Activated naive CD4-positive, alpha-beta T cell treated with anti-CD3 and anti-CD28 coated beads for 36 hours (primary cell): ENCODE measurements at regions not wholly inside any gene's neighbourhood (a gene's known extent, or its start where the extent isn't known, plus 50 kb on each side); places are given as distances from the start of the nearest gene placed in this dataset.

ENCODE experiments used
- CTCF ChIA-PET: fragments of 350-600 bp; sonication (Branson Sonifier 250); formaldehyde crosslinking; loops from one replicate; lab custom pipeline; 2021; ENCODE audit warnings: antibody characterized with exemption; lab: Charles Lee
- DNase-seq: peaks from one replicate; pipeline ENCODE4 v3.0.0-alpha.2; 2020
- H3K27ac Mint-ChIP-seq: one replicate; pipeline ENCODE4 v1.8.0; 2021; ENCODE audit warnings: mild to moderate bottlenecking, mixed read lengths
- H3K27me3 Mint-ChIP-seq: one replicate; pipeline ENCODE4 v1.8.0; 2021; ENCODE audit warnings: low read depth, mixed read lengths
- H3K36me3 Mint-ChIP-seq: one replicate; pipeline ENCODE4 v1.8.0; 2021; ENCODE audit warnings: low read depth, mixed read lengths
- H3K4me1 Mint-ChIP-seq: one replicate; pipeline ENCODE4 v1.8.0; 2021; ENCODE audit warnings: low read depth, mixed read lengths
- H3K4me3 Mint-ChIP-seq: one replicate; pipeline ENCODE4 v1.8.0; 2021; ENCODE audit warnings: mild to moderate bottlenecking, moderate library complexity, mixed read lengths
- H3K9me3 Mint-ChIP-seq: one replicate; pipeline ENCODE4 v1.8.0; 2021; ENCODE audit warnings: mixed read lengths
- intact Hi-C: fragments of 100-400 bp; cut with micrococcal nuclease; formaldehyde crosslinking; loops from one replicate; pipeline ENCODE4 v1.15.1; 2023

GRCh38 chr9:13975611-13976290, 338.2 kb downstream of the NFIB start:
- Mint-ChIP-seq H3K4me3 (no peak overlapping the region), H3K36me3 (no peaks in the 10 kb centered on the region), H3K27ac (no peak overlapping the region), H3K4me1 (no peaks in the 10 kb centered on the region), H3K27me3 (no peaks in the 10 kb centered on the region), H3K9me3 (no peaks in the 10 kb centered on the region)
- CTCF ChIA-PET: no interaction called here
- no peak for DNase-seq
- intact Hi-C loops: no loop called here

GRCh38 chr9:13974891-13975290, 339.1 kb downstream of the NFIB start:
- Mint-ChIP-seq H3K9me3 (no peaks in the 10 kb centered on the region), H3K36me3 (no peaks in the 10 kb centered on the region), H3K27me3 (no peaks in the 10 kb centered on the region), H3K4me3 (no peak overlapping the region), H3K4me1 (no peaks in the 10 kb centered on the region), H3K27ac (no peak overlapping the region)
- CTCF ChIA-PET: no interaction called here
- intact Hi-C loops: no loop called here
- DNase-seq: no peak

- Mint-ChIP-seq H3K27me3 (no peaks in the 10 kb centered on the region), H3K9me3 (no peaks in the 10 kb centered on the region), H3K36me3 (no peaks in the 10 kb centered on the region), H3K4me1 (no peaks in the 10 kb centered on the region), H3K4me3 (no peak overlapping the region), H3K27ac (no peak overlapping the region)
- no peak for DNase-seq
- CTCF ChIA-PET: interaction anchor here (0.6 kb wide), 1 partner anchor 810 kb away, joined by 4 read pairs; no protein-coding TSS in a partner anchor
- intact Hi-C loops: no loop called here
Measured at GRCh38 chr9:13971966-13972655, 341.8 kb downstream of the NFIB start.

GRCh38 chr9:13971415-13971814, 342.5 kb downstream of the NFIB start:
- H3K9me3 Mint-ChIP-seq: no peaks in the 10 kb centered on the region
- no peak for DNase-seq
- H3K4me1 Mint-ChIP-seq: no peaks in the 10 kb centered on the region
- H3K27ac Mint-ChIP-seq: no peak overlapping the region
- CTCF ChIA-PET: no interaction called here
- H3K4me3 Mint-ChIP-seq: no peak overlapping the region
- no peaks in the 10 kb centered on the region for H3K27me3 Mint-ChIP-seq
- no peaks in the 10 kb centered on the region for H3K36me3 Mint-ChIP-seq
- intact Hi-C loops: no loop called here

GRCh38 chr9:13970426-13970825, 343.5 kb downstream of the NFIB start:
- Mint-ChIP-seq H3K9me3 (no peaks in the 10 kb centered on the region), H3K4me1 (no peaks in the 10 kb centered on the region), H3K36me3 (no peaks in the 10 kb centered on the region), H3K27ac (no peak overlapping the region), H3K27me3 (no peaks in the 10 kb centered on the region), H3K4me3 (no peak overlapping the region)
- intact Hi-C loops: no loop called here
- CTCF ChIA-PET: no interaction called here
- no peak for DNase-seq

GRCh38 chr9:13970018-13970417, 343.9 kb downstream of the NFIB start:
- no peak overlapping the region for H3K27ac Mint-ChIP-seq
- H3K9me3 Mint-ChIP-seq: no peaks in the 10 kb centered on the region
- H3K4me3 Mint-ChIP-seq: no peak overlapping the region
- CTCF ChIA-PET: interaction anchor here (0.6 kb wide), 1 partner anchor 874 kb away, joined by 3 read pairs; no protein-coding TSS in a partner anchor
- H3K27me3 Mint-ChIP-seq: no peaks in the 10 kb centered on the region
- H3K36me3 Mint-ChIP-seq: no peaks in the 10 kb centered on the region
- intact Hi-C loops: no loop called here
- no peaks in the 10 kb centered on the region for H3K4me1 Mint-ChIP-seq
- no peak for DNase-seq

- no peaks in the 10 kb centered on the region for H3K4me1 Mint-ChIP-seq
- no peak overlapping the region for H3K4me3 Mint-ChIP-seq
- H3K27me3 Mint-ChIP-seq: no peaks in the 10 kb centered on the region
- H3K9me3 Mint-ChIP-seq: no peaks in the 10 kb centered on the region
- no peak overlapping the region for H3K27ac Mint-ChIP-seq
- intact Hi-C loops: no loop called here
- no peaks in the 10 kb centered on the region for H3K36me3 Mint-ChIP-seq
- CTCF ChIA-PET: no interaction called here
- DNase-seq: no peak
Measured at GRCh38 chr9:13967438-13967837, 346.5 kb downstream of the NFIB start.

GRCh38 chr9:13967011-13967410, 346.9 kb downstream of the NFIB start:
- CTCF ChIA-PET: interaction anchor here (0.6 kb wide), 1 partner anchor 148 kb away, joined by 5 read pairs; no protein-coding TSS in a partner anchor
- intact Hi-C loops: no loop called here
- no peak overlapping the region for H3K27ac Mint-ChIP-seq
- H3K4me3 Mint-ChIP-seq: no peak overlapping the region
- H3K27me3 Mint-ChIP-seq: no peaks in the 10 kb centered on the region
- no peaks in the 10 kb centered on the region for H3K36me3 Mint-ChIP-seq
- H3K4me1 Mint-ChIP-seq: no peaks in the 10 kb centered on the region
- no peaks in the 10 kb centered on the region for H3K9me3 Mint-ChIP-seq
- DNase-seq: no peak

GRCh38 chr9:13963005-13963653, 350.8 kb downstream of the NFIB start:
- H3K27me3 Mint-ChIP-seq: no peaks in the 10 kb centered on the region
- DNase-seq: no peak
- H3K36me3 Mint-ChIP-seq: no peaks in the 10 kb centered on the region
- no peaks in the 10 kb centered on the region for H3K4me1 Mint-ChIP-seq
- intact Hi-C loops: no loop called here
- CTCF ChIA-PET: no interaction called here
- no peak overlapping the region for H3K27ac Mint-ChIP-seq
- no peaks in the 10 kb centered on the region for H3K9me3 Mint-ChIP-seq
- H3K4me3 Mint-ChIP-seq: no peak overlapping the region

- intact Hi-C loops: no loop called here
- H3K4me1 Mint-ChIP-seq: no peaks in the 10 kb centered on the region
- CTCF ChIA-PET: no interaction called here
- no peaks in the 10 kb centered on the region for H3K27me3 Mint-ChIP-seq
- no peak overlapping the region for H3K27ac Mint-ChIP-seq
- DNase-seq: no peak
- H3K36me3 Mint-ChIP-seq: no peaks in the 10 kb centered on the region
- H3K9me3 Mint-ChIP-seq: no peaks in the 10 kb centered on the region
- no peak overlapping the region for H3K4me3 Mint-ChIP-seq
Measured at GRCh38 chr9:13962006-13962405, 351.9 kb downstream of the NFIB start.

- DNase-seq: no peak
- no peaks in the 10 kb centered on the region for H3K9me3 Mint-ChIP-seq
- intact Hi-C loops: no loop called here
- no peaks in the 10 kb centered on the region for H3K36me3 Mint-ChIP-seq
- no peaks in the 10 kb centered on the region for H3K4me1 Mint-ChIP-seq
- H3K27me3 Mint-ChIP-seq: no peaks in the 10 kb centered on the region
- no peak overlapping the region for H3K27ac Mint-ChIP-seq
- CTCF ChIA-PET: no interaction called here
- no peak overlapping the region for H3K4me3 Mint-ChIP-seq
Measured at GRCh38 chr9:13960011-13960765, 353.8 kb downstream of the NFIB start.

- H3K4me3 Mint-ChIP-seq: no peak overlapping the region
- no peak overlapping the region for H3K27ac Mint-ChIP-seq
- DNase-seq: no peak
- intact Hi-C loops: no loop called here
- no peaks in the 10 kb centered on the region for H3K9me3 Mint-ChIP-seq
- CTCF ChIA-PET: no interaction called here
- no peaks in the 10 kb centered on the region for H3K27me3 Mint-ChIP-seq
- no peaks in the 10 kb centered on the region for H3K4me1 Mint-ChIP-seq
- H3K36me3 Mint-ChIP-seq: no peaks in the 10 kb centered on the region
Measured at GRCh38 chr9:13958672-13959071, 355.3 kb downstream of the NFIB start.
